ENCODE measurements at regions not wholly inside any gene's neighbourhood (a gene's known extent, or its start where the extent isn't known, plus 50 kb on each side); places are given as distances from the start of the nearest gene placed in this dataset.

DNA sequence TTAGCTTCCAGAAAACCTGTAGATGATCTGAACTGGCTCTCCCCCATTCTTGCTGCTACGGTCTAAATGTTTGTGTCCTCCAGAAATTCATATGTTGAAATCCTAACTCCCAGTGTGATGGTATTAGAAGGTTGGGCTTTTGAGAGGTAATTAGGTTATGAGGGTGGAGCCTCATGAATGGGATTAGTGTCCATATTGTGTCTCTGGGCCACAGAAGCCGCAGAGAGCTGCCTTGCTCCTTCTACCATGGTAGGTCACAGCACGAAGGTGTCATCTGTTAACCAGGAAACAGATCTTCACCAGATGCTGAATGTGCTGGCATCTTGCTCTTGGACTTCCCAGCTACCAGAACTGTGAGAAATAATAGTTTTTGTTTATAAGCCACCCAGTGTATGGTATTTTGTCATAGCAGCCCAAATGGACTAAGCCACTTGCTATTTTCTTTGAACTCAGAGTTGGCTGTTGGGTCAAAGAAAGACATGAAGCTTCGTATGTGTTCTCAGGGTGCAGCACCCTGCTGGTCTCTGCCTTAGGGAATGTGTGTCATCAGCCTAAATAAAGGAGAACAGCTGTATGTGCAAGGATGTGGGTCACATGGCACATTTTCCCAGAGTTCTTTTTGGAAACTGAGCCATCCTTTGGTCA lies 317.5 kb upstream of the SLCO3A1 start:
- H3K4me2 ChIP-seq (ENCODE audit: unreplicated experiment): no peak overlapping the region
- 71 to 74% methylated on average over 4 of the region's 4 CpGs for WGBS, 2 experiments (ENCODE audit: low coverage in 1 of 2, low lambda C conversion rate in 2 of 2, missing lambda C conversion rate in 2 of 2)
- no peaks in the 10 kb centered on the region for H3K79me2 ChIP-seq (ENCODE audit: insufficient read depth)
- no peaks in the 10 kb centered on the region for H4K20me1 ChIP-seq (ENCODE audit: insufficient read depth)
- H3K9me3 ChIP-seq (ENCODE audit: low read depth): no peaks in the 10 kb centered on the region
- peak; percentile 43 for DNase-seq
- in situ Hi-C loops (cut with MboI): no loop called here
- H2AFZ ChIP-seq: no peak overlapping the region
- no peaks in the 10 kb centered on the region for H3K36me3 ChIP-seq (ENCODE audit: low read depth)
- 0 out of 2 replicates have a peak, but pooled peaks cover 5% of the 10 kb centered on the region for H3K27me3 ChIP-seq (replicated peaks; ENCODE audit: insufficient read depth)
- H3K4me3 ChIP-seq: no peak overlapping the region
- no peaks in the 10 kb centered on the region for H3K9me2 ChIP-seq (ENCODE audit: insufficient read depth)
- H3K9ac ChIP-seq: no peak overlapping the region
- H3K4me1 ChIP-seq (ENCODE audit: insufficient read depth): peaks cover 27% of the 10 kb centered on the region
- no peak overlapping the region for H3K27ac ChIP-seq
- peaks cover 19% of the 10 kb centered on the region for H3F3A ChIP-seq (ENCODE audit: insufficient read depth)
- TF ChIP-seq EZH2 (IDR thresholded peaks at IDR 0.05; ENCODE audit: insufficient read depth, poor library complexity, severe bottlenecking) (no peak), EZH2phosphoT487 (IDR thresholded peaks at IDR 0.05; ENCODE audit: insufficient read depth, low read depth) (no peak)

DNA sequence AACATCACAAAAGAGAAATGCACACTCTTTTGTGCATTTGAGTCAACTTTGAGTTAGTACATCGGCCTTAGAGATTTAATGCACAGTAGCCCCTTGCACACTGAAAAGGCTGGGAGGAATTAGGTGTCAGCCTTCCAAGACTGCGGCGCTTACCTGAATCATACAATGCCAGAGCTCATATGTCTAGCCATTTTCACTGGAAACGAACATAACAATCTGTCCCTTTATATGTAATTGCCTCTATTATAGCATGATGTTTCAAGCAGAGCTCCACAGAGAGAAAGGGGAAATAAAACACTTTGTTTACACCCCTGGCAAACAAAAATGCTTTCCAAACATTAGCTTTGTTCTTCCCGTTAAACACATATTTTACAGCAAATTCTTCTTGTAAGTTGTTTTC lies 315.7 kb upstream of the SLCO3A1 start:
- no peak overlapping the region for H2AFZ ChIP-seq
- no peak overlapping the region for H3K27ac ChIP-seq
- TF ChIP-seq EZH2 (IDR thresholded peaks at IDR 0.05; ENCODE audit: insufficient read depth, poor library complexity, severe bottlenecking) (no peak), EZH2phosphoT487 (IDR thresholded peaks at IDR 0.05; ENCODE audit: insufficient read depth, low read depth) (no peak)
- no peaks in the 10 kb centered on the region for H3K9me3 ChIP-seq (ENCODE audit: low read depth)
- H3K4me1 ChIP-seq (ENCODE audit: insufficient read depth): peaks cover 32% of the 10 kb centered on the region
- H3K27me3 ChIP-seq (replicated peaks; ENCODE audit: insufficient read depth): 0 out of 2 replicates have a peak, but pooled peaks cover 5% of the 10 kb centered on the region
- DNase-seq: peak; percentile 23
- WGBS, 2 experiments (ENCODE audit: low coverage in 1 of 2, low lambda C conversion rate in 2 of 2, missing lambda C conversion rate in 2 of 2): 25 to 26% methylated on average over 5 of the region's 5 CpGs
- in situ Hi-C loops (cut with MboI): no loop called here
- H3K36me3 ChIP-seq (ENCODE audit: low read depth): no peaks in the 10 kb centered on the region
- no peaks in the 10 kb centered on the region for H3K79me2 ChIP-seq (ENCODE audit: insufficient read depth)
- no peaks in the 10 kb centered on the region for H3K9me2 ChIP-seq (ENCODE audit: insufficient read depth)
- H3F3A ChIP-seq (ENCODE audit: insufficient read depth): peaks cover 19% of the 10 kb centered on the region
- H3K4me2 ChIP-seq (ENCODE audit: unreplicated experiment): no peak overlapping the region
- H4K20me1 ChIP-seq (ENCODE audit: insufficient read depth): no peaks in the 10 kb centered on the region
- no peak overlapping the region for H3K9ac ChIP-seq
- H3K4me3 ChIP-seq: no peak overlapping the region

DNA sequence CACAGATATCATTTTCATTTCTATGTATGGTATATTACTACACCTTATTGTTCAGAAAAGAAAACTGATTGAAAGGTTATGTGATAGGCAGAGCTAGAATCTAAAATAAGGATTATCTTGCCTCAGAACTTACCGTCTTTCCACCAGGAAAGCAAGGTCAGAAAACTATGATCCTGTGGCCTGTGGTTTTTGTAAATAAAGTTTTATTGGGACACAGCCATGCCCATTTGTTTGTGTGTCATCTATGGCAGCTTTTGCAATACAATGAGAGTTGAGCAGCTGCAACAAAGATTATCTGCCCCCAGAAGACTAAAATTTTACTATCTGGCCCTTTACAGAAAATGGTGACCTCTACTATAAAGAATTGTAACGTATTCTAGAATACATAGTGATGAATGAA lies 314.7 kb upstream of the SLCO3A1 start:
- Histone ChIP-seq H3F3A (ENCODE audit: insufficient read depth) (peaks cover 19% of the 10 kb centered on the region), H3K9me2 (ENCODE audit: insufficient read depth) (no peaks in the 10 kb centered on the region), H3K27ac (no peak overlapping the region), H4K20me1 (ENCODE audit: insufficient read depth) (no peaks in the 10 kb centered on the region), H3K36me3 (ENCODE audit: low read depth) (no peaks in the 10 kb centered on the region), H3K9me3 (ENCODE audit: low read depth) (no peaks in the 10 kb centered on the region), H3K4me3 (no peak overlapping the region), H3K27me3 (replicated peaks; ENCODE audit: insufficient read depth) (peaks cover 5% of the 10 kb centered on the region; the same call in 1 of the 2 replicates), H3K79me2 (ENCODE audit: insufficient read depth) (no peaks in the 10 kb centered on the region), H3K9ac (no peak overlapping the region), H3K4me1 (ENCODE audit: insufficient read depth) (peaks cover 32% of the 10 kb centered on the region), H3K4me2 (ENCODE audit: unreplicated experiment) (no peak overlapping the region), H2AFZ (no peak overlapping the region)
- 98% methylated on average over 2 of the region's 2 CpGs for WGBS, 2 experiments (ENCODE audit: low coverage in 1 of 2, low lambda C conversion rate in 2 of 2, missing lambda C conversion rate in 2 of 2)
- no peak for DNase-seq
- TF ChIP-seq EZH2phosphoT487 (IDR thresholded peaks at IDR 0.05; ENCODE audit: insufficient read depth, low read depth): no peak
- TF ChIP-seq EZH2 (IDR thresholded peaks at IDR 0.05; ENCODE audit: insufficient read depth, poor library complexity, severe bottlenecking): no peak
- in situ Hi-C loops (cut with MboI): no loop called here

DNA sequence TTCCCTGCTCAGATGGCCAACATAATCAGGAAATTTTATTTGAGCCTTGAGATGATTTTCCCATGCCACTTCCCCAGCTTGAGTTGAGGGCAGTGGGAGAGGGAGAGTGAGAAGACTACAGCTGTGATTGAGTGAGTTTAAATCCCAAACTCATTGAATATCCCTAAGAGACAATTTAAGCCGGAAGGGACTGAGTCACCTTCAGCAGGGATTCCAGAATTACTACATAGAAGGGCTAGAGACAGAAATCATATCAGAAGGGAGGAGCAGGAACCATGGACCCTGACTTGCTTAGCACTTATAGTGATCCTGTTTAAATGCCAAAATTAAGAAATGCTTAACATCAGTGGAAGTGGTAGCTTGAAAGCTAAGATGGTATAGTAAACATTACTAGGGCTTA lies 312.2 kb upstream of the SLCO3A1 start:
- peak; percentile 31 for DNase-seq

More for the DNA sequence above, 312.2 kb upstream of the SLCO3A1 start:
- Histone ChIP-seq H3K9me2 (ENCODE audit: insufficient read depth) (no peaks in the 10 kb centered on the region), H3K9me3 (ENCODE audit: low read depth) (no peaks in the 10 kb centered on the region), H3K27ac (no peak overlapping the region), H4K20me1 (ENCODE audit: insufficient read depth) (no peaks in the 10 kb centered on the region), H2AFZ (no peak overlapping the region), H3K4me3 (no peak overlapping the region), H3K36me3 (ENCODE audit: low read depth) (no peaks in the 10 kb centered on the region), H3F3A (ENCODE audit: insufficient read depth) (peaks cover 8% of the 10 kb centered on the region), H3K9ac (no peak overlapping the region), H3K4me1 (ENCODE audit: insufficient read depth) (peaks cover 21% of the 10 kb centered on the region), H3K27me3 (replicated peaks; ENCODE audit: insufficient read depth) (peaks cover 5% of the 10 kb centered on the region), H3K4me2 (ENCODE audit: unreplicated experiment) (no peak overlapping the region), H3K79me2 (ENCODE audit: insufficient read depth) (no peaks in the 10 kb centered on the region)
- WGBS, 2 experiments (ENCODE audit: low coverage in 1 of 2, low lambda C conversion rate in 2 of 2, missing lambda C conversion rate in 2 of 2): 67 to 71% methylated on average over 1 of the region's 1 CpG
- in situ Hi-C loops (cut with MboI): no loop called here
- no peak for TF ChIP-seq EZH2 (IDR thresholded peaks at IDR 0.05; ENCODE audit: insufficient read depth, poor library complexity, severe bottlenecking)
- no peak for TF ChIP-seq EZH2phosphoT487 (IDR thresholded peaks at IDR 0.05; ENCODE audit: insufficient read depth, low read depth)
